H9 (cell line): ENCODE measurements at regions not wholly inside any gene's neighbourhood (a gene's known extent, or its start where the extent isn't known, plus 50 kb on each side); places are given as distances from the start of the nearest gene placed in this dataset.

Experiments used
- DNase-seq: peaks from one replicate; pipeline ENCODE4 v3.0.0-alpha.2; 2017
- H2AFZ ChIP-seq: one replicate; pipeline ENCODE4 v1.6.1; 2013; ENCODE audit warnings: mild to moderate bottlenecking, low read length, control low read depth, moderate library complexity
- H2AK5ac ChIP-seq: 2 replicates; pipeline ENCODE4 v1.6.1; 2013; ENCODE audit warnings: low read length, control low read depth, mixed read lengths; ENCODE audit not compliant: insufficient read length
- H2BK120ac ChIP-seq: one replicate; pipeline ENCODE4 v1.6.1; 2013; ENCODE audit warnings: low read depth, mild to moderate bottlenecking, low read length, control low read depth, inconsistent platforms; ENCODE audit not compliant: poor library complexity, severe bottlenecking
- H2BK12ac ChIP-seq: 2 replicates; pipeline ENCODE4 v1.6.1; 2013; ENCODE audit warnings: low read length, control low read depth, mixed read lengths, low read depth; ENCODE audit not compliant: insufficient read length
- H2BK15ac ChIP-seq: 2 replicates; pipeline ENCODE4 v1.6.1; 2013; ENCODE audit warnings: low read depth, low read length, control low read depth
- H2BK20ac ChIP-seq: one replicate; pipeline ENCODE4 v1.6.1; 2013; ENCODE audit warnings: low read depth, mild to moderate bottlenecking, low read length, control low read depth, inconsistent platforms; ENCODE audit not compliant: poor library complexity, severe bottlenecking
- H2BK5ac ChIP-seq: 2 replicates; pipeline ENCODE4 v1.6.1; 2013; ENCODE audit warnings: low read length, control low read depth, mixed read lengths; ENCODE audit not compliant: insufficient read length
- H3K14ac ChIP-seq: 2 replicates; pipeline ENCODE4 v1.6.1; 2013; ENCODE audit warnings: low read length, control low read depth; ENCODE audit not compliant: insufficient read depth
- H3K18ac ChIP-seq: 2 replicates; pipeline ENCODE4 v1.6.1; 2013; ENCODE audit warnings: low read depth, mild to moderate bottlenecking, mixed read lengths, low read length, control low read depth; ENCODE audit not compliant: insufficient read length
- H3K23ac ChIP-seq: 2 replicates; pipeline ENCODE4 v1.6.1; 2013; ENCODE audit warnings: low read length, control low read depth, mixed read lengths, low read depth; ENCODE audit not compliant: insufficient read length
- H3K23me2 ChIP-seq: 2 replicates; pipeline ENCODE4 v1.6.1; 2013; ENCODE audit warnings: low read depth, mild to moderate bottlenecking, mixed read lengths, low read length, control low read depth; ENCODE audit not compliant: insufficient read length, poor library complexity, severe bottlenecking
- H3K27ac ChIP-seq: 2 replicates; pipeline ENCODE4 v1.5.1; 2013; ENCODE audit warnings: low read length, control low read depth, mixed read lengths, low read depth; ENCODE audit not compliant: insufficient read length
- H3K27me3 ChIP-seq: 2 replicates; pipeline ENCODE4 v1.6.1; 2013; ENCODE audit warnings: low read length, control low read depth, inconsistent platforms; ENCODE audit not compliant: insufficient read depth
- H3K4ac ChIP-seq: 2 replicates; pipeline ENCODE4 v1.6.1; 2013; ENCODE audit warnings: low read depth, mild to moderate bottlenecking, control low read depth, inconsistent platforms, low read length, moderate library complexity
- H3K4me1 ChIP-seq: 2 replicates; pipeline ENCODE4 v1.6.1; 2013; ENCODE audit warnings: low read length, control low read depth, inconsistent platforms; ENCODE audit not compliant: insufficient read depth
- H3K4me2 ChIP-seq: 2 replicates; pipeline ENCODE4 v1.6.1; 2013; ENCODE audit warnings: low read length, control low read depth, mixed read lengths; ENCODE audit not compliant: insufficient read length, insufficient read depth
- H3K56ac ChIP-seq: 2 replicates; pipeline ENCODE4 v1.6.1; 2013; ENCODE audit warnings: low read depth, mild to moderate bottlenecking, mixed read lengths, low read length, control low read depth; ENCODE audit not compliant: insufficient read length
- H3K79me1 ChIP-seq: 2 replicates; pipeline ENCODE4 v1.6.1; 2013; ENCODE audit warnings: low read depth, mild to moderate bottlenecking, moderate library complexity, low read length, control low read depth, inconsistent platforms; ENCODE audit not compliant: insufficient read depth, poor library complexity, severe bottlenecking
- H3K79me2 ChIP-seq: 2 replicates; pipeline ENCODE4 v1.6.1; 2013; ENCODE audit warnings: low read length, control low read depth, inconsistent platforms; ENCODE audit not compliant: insufficient read depth
- H3K9ac ChIP-seq: 2 replicates; pipeline ENCODE4 v1.6.1; 2013; ENCODE audit warnings: low read length, control low read depth, mixed read lengths; ENCODE audit not compliant: insufficient read length; ENCODE audit errors: extremely low read depth
- H3K9me3 ChIP-seq: one replicate; pipeline ENCODE4 v1.6.1; 2013; ENCODE audit warnings: low read depth, low read length, inconsistent platforms; ENCODE audit not compliant: control insufficient read depth
- H3T11ph ChIP-seq: one replicate; pipeline ENCODE4 v1.6.1; 2013; ENCODE audit warnings: mild to moderate bottlenecking, low read length, control low read depth, inconsistent platforms
- H4K20me1 ChIP-seq: one replicate; pipeline ENCODE4 v1.6.1; 2013; ENCODE audit not compliant: control insufficient read depth, insufficient read length, insufficient read depth
- H4K5ac ChIP-seq: 2 replicates; pipeline ENCODE4 v1.6.1; 2013; ENCODE audit warnings: low read depth, mild to moderate bottlenecking, mixed read lengths, low read length, control low read depth; ENCODE audit not compliant: insufficient read length
- H4K8ac ChIP-seq: replicated peaks from 2 replicates; pipeline ENCODE4 v1.6.1; 2013; ENCODE audit warnings: low read length, control low read depth, mixed read lengths, low read depth; ENCODE audit not compliant: insufficient read length
- H4K91ac ChIP-seq: 2 replicates; pipeline ENCODE4 v1.6.1; 2013; ENCODE audit warnings: low read depth, mild to moderate bottlenecking, moderate library complexity, mixed read lengths, low read length, control low read depth; ENCODE audit not compliant: insufficient read length
- H3K27ac Mint-ChIP-seq, 3 experiments: 2 replicates in 2 of 3; 3 replicates in 1 of 3; pipeline ENCODE4 v1.8.0; 2020 to 2021; ENCODE audit warnings: mixed read lengths in 3 of 3, mild to moderate bottlenecking in 1 of 3, moderate library complexity in 1 of 3
- H3K27me3 Mint-ChIP-seq: 2 replicates; pipeline ENCODE4 v1.8.0; 2021; ENCODE audit warnings: low read depth, mild to moderate bottlenecking, moderate library complexity, mixed read lengths
- H3K36me3 Mint-ChIP-seq, 3 experiments: 2 replicates in 2 of 3; 3 replicates in 1 of 3; pipeline ENCODE4 v1.8.0; 2020 to 2021; ENCODE audit warnings: low read depth in 3 of 3, mixed read lengths in 3 of 3; ENCODE audit not compliant: insufficient read depth in 1 of 3
- H3K4me1 Mint-ChIP-seq, 2 experiments: 2 replicates each; pipeline ENCODE4 v1.8.0; 2020; ENCODE audit warnings: mixed read lengths in 2 of 2
- H3K4me3 Mint-ChIP-seq, 2 experiments: 2 replicates in 1 of 2; 3 replicates in 1 of 2; pipeline ENCODE4 v1.8.0; 2020 to 2021; ENCODE audit warnings: mild to moderate bottlenecking in 2 of 2, mixed read lengths in 2 of 2, moderate library complexity in 1 of 2
- H3K9me3 Mint-ChIP-seq, 2 experiments: 2 replicates in 1 of 2; 3 replicates in 1 of 2; pipeline ENCODE4 v1.8.0; 2020; ENCODE audit warnings: mild to moderate bottlenecking in 2 of 2, mixed read lengths in 2 of 2, moderate library complexity in 1 of 2
- WGBS: extraction: QIAGEN DNeasy Blood & Tissue Kit; methylation state at CpG from one replicate; pipeline ENCODE4 v1.1.7; 2013; ENCODE audit warnings: missing lambda C conversion rate, low lambda C conversion rate, mixed read lengths; ENCODE audit not compliant: insufficient read length; ENCODE audit errors: extremely low coverage; 5-methylcytosine and 5-hydroxymethylcytosine counted together
- TF ChIP-seq, protein P1 (sequence below): fragments of 200-600 bp; sonication (generic); conservative IDR thresholded peaks from 3 replicates; pipeline ENCODE4 v1.8.0; 2021; ENCODE audit warnings: antibody characterized with exemption, mild to moderate bottlenecking

GRCh38 chr3:26233374-26233773, 389.2 kb upstream of the LRRC3B start:
- Histone ChIP-seq H4K8ac (no peak overlapping the region), H3K4ac (no peak overlapping the region), H2AFZ (no peak overlapping the region), H2BK120ac (no peak overlapping the region), H3K79me1 (no peaks in the 10 kb centered on the region), H4K5ac (no peak overlapping the region), H3K23ac (no peak overlapping the region), H3K9me3 (no peaks in the 10 kb centered on the region), H3K27me3 (no peaks in the 10 kb centered on the region), H4K91ac (no peak overlapping the region), H4K20me1 (no peaks in the 10 kb centered on the region), H3K23me2 (no peaks in the 10 kb centered on the region), H3K27ac (no peak overlapping the region), H3K79me2 (no peaks in the 10 kb centered on the region), H2AK5ac (no peak overlapping the region), H2BK15ac (no peak overlapping the region), H3K18ac (no peak overlapping the region), H3K14ac (no peak overlapping the region), H3K4me2 (no peak overlapping the region), H2BK20ac (no peak overlapping the region), H3K4me1 (no peaks in the 10 kb centered on the region), H2BK12ac (no peak overlapping the region), H3K9ac (no peak overlapping the region), H2BK5ac (no peak overlapping the region), H3T11ph (no peak overlapping the region), H3K56ac (no peak overlapping the region)
- Mint-ChIP-seq H3K27ac (no peak overlapping the region), H3K36me3 (no peaks in the 10 kb centered on the region), H3K9me3 (peaks cover 0 to 1% of the 10 kb centered on the region in 2 experiments; a peak in 2 of 5 replicates), H3K4me3 (no peak overlapping the region), H3K4me1 (peaks cover 0 to 3% of the 10 kb centered on the region in 2 experiments; a peak in 1 of 4 replicates), H3K27me3 (no peaks in the 10 kb centered on the region)
- WGBS: no CpG with 5 or more reads among the region's 4 CpGs
- no peak for DNase-seq
- TF ChIP-seq, protein P1, sequence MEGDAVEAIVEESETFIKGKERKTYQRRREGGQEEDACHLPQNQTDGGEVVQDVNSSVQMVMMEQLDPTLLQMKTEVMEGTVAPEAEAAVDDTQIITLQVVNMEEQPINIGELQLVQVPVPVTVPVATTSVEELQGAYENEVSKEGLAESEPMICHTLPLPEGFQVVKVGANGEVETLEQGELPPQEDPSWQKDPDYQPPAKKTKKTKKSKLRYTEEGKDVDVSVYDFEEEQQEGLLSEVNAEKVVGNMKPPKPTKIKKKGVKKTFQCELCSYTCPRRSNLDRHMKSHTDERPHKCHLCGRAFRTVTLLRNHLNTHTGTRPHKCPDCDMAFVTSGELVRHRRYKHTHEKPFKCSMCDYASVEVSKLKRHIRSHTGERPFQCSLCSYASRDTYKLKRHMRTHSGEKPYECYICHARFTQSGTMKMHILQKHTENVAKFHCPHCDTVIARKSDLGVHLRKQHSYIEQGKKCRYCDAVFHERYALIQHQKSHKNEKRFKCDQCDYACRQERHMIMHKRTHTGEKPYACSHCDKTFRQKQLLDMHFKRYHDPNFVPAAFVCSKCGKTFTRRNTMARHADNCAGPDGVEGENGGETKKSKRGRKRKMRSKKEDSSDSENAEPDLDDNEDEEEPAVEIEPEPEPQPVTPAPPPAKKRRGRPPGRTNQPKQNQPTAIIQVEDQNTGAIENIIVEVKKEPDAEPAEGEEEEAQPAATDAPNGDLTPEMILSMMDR: no peak
